Body of pancreas (tissue), 4 donors: ENCODE measurements at regions not wholly inside any gene's neighbourhood (a gene's known extent, or its start where the extent isn't known, plus 50 kb on each side); places are given as distances from the start of the nearest gene placed in this dataset.

Experiments
- ATAC-seq: fragments of 150-250 bp; one replicate; pipeline ENCODE4 v1.9.1; 2016
- DNase-seq, 4 donors: peaks; one replicate each; pipeline ENCODE4 v3.0.0-alpha.2; 2019
- H3K27ac ChIP-seq, 4 donors: fragments of 200-600 bp; sonication (generic); 1 replicate in 3 of 4; 2 replicates in 1 of 4; pipeline versions ENCODE4 v1.5.1 to v1.6.1; 2016 to 2019; ENCODE audit warnings: mild to moderate bottlenecking in 1 of 4, mixed read lengths in 1 of 4, moderate library complexity in 1 of 4
- H3K27me3 ChIP-seq, 2 donors: fragments of 200-600 bp; sonication (generic); one replicate each; pipeline ENCODE4 v1.6.0; 2016; ENCODE audit warnings: mild to moderate bottlenecking in 1 of 2
- H3K36me3 ChIP-seq, 2 donors: fragments of 200-600 bp; sonication (generic); replicated peaks in 1 of 2; 2 replicates each; pipeline ENCODE4 v1.5.1; 2016; ENCODE audit warnings: low read depth in 2 of 2; ENCODE audit not compliant: insufficient read depth in 1 of 2
- H3K4me1 ChIP-seq: fragments of 200-600 bp; sonication (generic); one replicate; pipeline ENCODE4 v1.6.0; 2016
- H3K4me3 ChIP-seq, 2 donors: fragments of 200-600 bp; sonication (generic); 1 replicate in 1 of 2; 2 replicates in 1 of 2; pipeline ENCODE4 v1.5.1; 2016 to 2019
- H3K9me3 ChIP-seq, 3 donors: fragments of 200-600 bp; sonication (generic); 1 replicate in 2 of 3; 2 replicates in 1 of 3; pipeline ENCODE4 v1.5.1; 2016
- CTCF ChIP-seq, 7 experiments: fragments of 450-650 bp in 4 of 7; fragments of 200-600 bp in 3 of 7; sonication (generic) in 3 of 7; IDR thresholded peaks; one replicate each; pipeline ENCODE4 v1.5.1; 2016 to 2019; ENCODE audit warnings: antibody characterized with exemption in 7 of 7
- POLR2A ChIP-seq, 3 donors: fragments of 450-650 bp; IDR thresholded peaks; one replicate each; pipeline ENCODE4 v1.6.1; 2016; ENCODE audit warnings: antibody characterized with exemption in 3 of 3, mild to moderate bottlenecking in 2 of 3
- WGBS, 2 donors: methylation state at CpG; one replicate each; pipeline ENCODE4 v1.1.5; 2017; 5-methylcytosine and 5-hydroxymethylcytosine counted together
- intact Hi-C: fragments of 100-400 bp; cut with DNase I; formaldehyde crosslinking; loops from one replicate; pipeline ENCODE4 v1.15.1; 2023

GRCh38 chr11:97667057-97667456, 1277.2 kb downstream of the JRKL start:
- TF ChIP-seq POLR2A (IDR thresholded peaks at IDR 0.05) (no peak), CTCF (IDR thresholded peaks at IDR 0.05) (no peak)
- 80% methylated on average over 17 of the region's 20 CpGs; no CpG with 5 or more reads in 1 of the 2 donors for WGBS, 2 donors
- Histone ChIP-seq H3K4me3 (no peak overlapping the region), H3K27ac (no peak overlapping the region), H3K27me3 (no peaks in the 10 kb centered on the region), H3K4me1 (no peaks in the 10 kb centered on the region), H3K36me3 (no peaks in the 10 kb centered on the region), H3K9me3 (no peaks in the 10 kb centered on the region)
- ATAC-seq (no peak), DNase-seq (no peak)
- intact Hi-C loops: no loop called here

- Histone ChIP-seq H3K4me1 (no peaks in the 10 kb centered on the region), H3K27ac (no peak overlapping the region), H3K9me3 (no peaks in the 10 kb centered on the region), H3K4me3 (no peak overlapping the region), H3K36me3 (no peaks in the 10 kb centered on the region), H3K27me3 (no peaks in the 10 kb centered on the region)
- DNase-seq: no peak
- no peak for ATAC-seq
- intact Hi-C loops: no loop called here
- WGBS, 2 donors: 23 to 70% methylated on average over 1 to 2 of the region's 2 CpGs
- no peak for TF ChIP-seq POLR2A (IDR thresholded peaks at IDR 0.05)
- TF ChIP-seq CTCF (IDR thresholded peaks at IDR 0.05): no peak
Observed at GRCh38 chr11:97683733-97684132, 1293.9 kb downstream of the JRKL start.

GRCh38 chr11:97684486-97685439, 1295.0 kb downstream of the JRKL start:
- Histone ChIP-seq H3K36me3 (no peaks in the 10 kb centered on the region), H3K4me1 (no peaks in the 10 kb centered on the region), H3K9me3 (no peaks in the 10 kb centered on the region), H3K27ac (no peak overlapping the region), H3K4me3 (no peak overlapping the region), H3K27me3 (no peaks in the 10 kb centered on the region)
- 46 to 48% methylated on average over 5 of the region's 5 CpGs for WGBS, 2 donors
- DNase-seq: no peak
- intact Hi-C loops: no loop called here
- ATAC-seq: no peak
- TF ChIP-seq POLR2A (IDR thresholded peaks at IDR 0.05): no peak
- no peak for TF ChIP-seq CTCF (IDR thresholded peaks at IDR 0.05)

GRCh38 chr11:97685695-97686094, 1295.9 kb downstream of the JRKL start:
- ATAC-seq: no peak
- no peak overlapping the region for H3K4me3 ChIP-seq
- TF ChIP-seq CTCF (IDR thresholded peaks at IDR 0.05): no peak
- TF ChIP-seq POLR2A (IDR thresholded peaks at IDR 0.05): no peak
- no peaks in the 10 kb centered on the region for H3K36me3 ChIP-seq
- 45 to 54% methylated on average over 2 of the region's 2 CpGs for WGBS, 2 donors
- intact Hi-C loops: no loop called here
- H3K9me3 ChIP-seq: no peaks in the 10 kb centered on the region
- no peaks in the 10 kb centered on the region for H3K4me1 ChIP-seq
- no peak for DNase-seq
- no peak overlapping the region for H3K27ac ChIP-seq
- H3K27me3 ChIP-seq: no peaks in the 10 kb centered on the region

GRCh38 chr11:97687111-97687510, 1297.3 kb downstream of the JRKL start:
- 70 to 71% methylated on average over 4 of the region's 4 CpGs for WGBS, 2 donors

More at GRCh38 chr11:97687111-97687510, 1297.3 kb downstream of the JRKL start:
- intact Hi-C loops: no loop called here
- no peaks in the 10 kb centered on the region for H3K27me3 ChIP-seq
- no peak overlapping the region for H3K4me3 ChIP-seq
- H3K4me1 ChIP-seq: no peaks in the 10 kb centered on the region
- H3K36me3 ChIP-seq: no peaks in the 10 kb centered on the region
- DNase-seq: no peak
- no peak overlapping the region for H3K27ac ChIP-seq
- no peak for TF ChIP-seq CTCF (IDR thresholded peaks at IDR 0.05)
- TF ChIP-seq POLR2A (IDR thresholded peaks at IDR 0.05): no peak
- H3K9me3 ChIP-seq: no peaks in the 10 kb centered on the region
- ATAC-seq: no peak
